K562 (cell line): ENCODE measurements at regions not wholly inside any gene's neighbourhood (a gene's known extent, or its start where the extent isn't known, plus 50 kb on each side); places are given as distances from the start of the nearest gene placed in this dataset.

Experiments used
- CEBPG ChIP-seq, 3 experiments: fragments of 200-800 bp in 1 of 3; sonication (Bioruptor generic) in 1 of 3; sonication (generic) in 1 of 3; formaldehyde crosslinking in 1 of 3; IDR thresholded peaks in 2 of 3; conservative IDR thresholded peaks in 1 of 3; 2 replicates each; pipeline versions ENCODE4 v1.6.1 to v1.8.0; 2016 to 2022; ENCODE audit warnings: missing compliant biosample characterization in 2 of 3, missing genetic modification characterization in 2 of 3, mild to moderate bottlenecking in 1 of 3, missing genetic modification reagents in 1 of 3
- DLX4 ChIP-seq: fragments of 250-450 bp; sonication (Bioruptor Pico); IDR thresholded peaks from 2 replicates; pipeline ENCODE4 v1.6.1; 2021; ENCODE audit warnings: mild to moderate bottlenecking
- FOSL1 ChIP-seq: fragments of 200-800 bp; sonication (Bioruptor generic); conservative IDR thresholded peaks from 2 replicates; pipeline ENCODE4 v1.6.1; 2016; ENCODE audit warnings: missing genetic modification characterization, missing compliant biosample characterization
- GABPA ChIP-seq: fragments of 200-800 bp; sonication (Bioruptor generic); conservative IDR thresholded peaks from 2 replicates; pipeline ENCODE4 v1.6.1; 2016; ENCODE audit warnings: low read depth, missing genetic modification characterization, missing compliant biosample characterization
- GTF2E2 ChIP-seq: fragments of 200-800 bp; sonication (Bioruptor generic); IDR thresholded peaks from 2 replicates; pipeline ENCODE4 v1.6.1; 2016; ENCODE audit warnings: missing genetic modification characterization, missing compliant biosample characterization
- HBP1 ChIP-seq: fragments of 450-650 bp; formaldehyde crosslinking; IDR thresholded peaks from 2 replicates; pipeline ENCODE4 v1.4.0; 2022; ENCODE audit warnings: missing genetic modification characterization
- KLF6 ChIP-seq: fragments of 250-450 bp; sonication (Bioruptor Pico); IDR thresholded peaks from 2 replicates; pipeline ENCODE4 v1.4.0; 2020; ENCODE audit warnings: mild to moderate bottlenecking, moderate library complexity, borderline replicate concordance
- MBD2 ChIP-seq: sonication (generic); IDR thresholded peaks from 2 replicates; pipeline ENCODE4 v1.6.1; 2016; ENCODE audit warnings: low read depth, borderline replicate concordance
- MYNN ChIP-seq, 2 experiments: sonication (generic); formaldehyde crosslinking in 1 of 2; IDR thresholded peaks; 2 replicates each; pipeline versions ENCODE4 v1.5.0 to v1.6.1; 2016 to 2020; ENCODE audit warnings: antibody characterized with exemption in 1 of 2, missing genetic modification reagents in 1 of 2
- NFATC3 ChIP-seq: fragments of 450-650 bp; IDR thresholded peaks from 2 replicates; pipeline ENCODE4 v1.6.1; 2017; ENCODE audit warnings: mild to moderate bottlenecking
- NFRKB ChIP-seq: fragments of 450-650 bp; IDR thresholded peaks from 2 replicates; pipeline ENCODE4 v1.6.1; 2016; ENCODE audit warnings: low read depth
- NR2C2 ChIP-seq, 2 experiments: fragments of 200-800 bp in 1 of 2; sonication (Bioruptor generic) in 1 of 2; sonication (generic) in 1 of 2; formaldehyde crosslinking in 1 of 2; IDR thresholded peaks; 2 replicates each; pipeline versions ENCODE4 v1.6.1 to v1.8.0; 2016 to 2022; ENCODE audit warnings: mild to moderate bottlenecking in 1 of 2, missing compliant biosample characterization in 1 of 2, missing genetic modification characterization in 1 of 2, missing genetic modification reagents in 1 of 2
- RBM39 ChIP-seq: fragments of 200-400 bp; formaldehyde crosslinking; optimal IDR thresholded peaks from 2 replicates; pipeline ENCODE3; 2018; ENCODE audit warnings: low read depth, low read length
- VEZF1 ChIP-seq: fragments of 200-800 bp; sonication (Bioruptor generic); IDR thresholded peaks from 2 replicates; pipeline ENCODE4 v1.6.1; 2017; ENCODE audit warnings: missing genetic modification characterization, missing compliant biosample characterization
- XRCC3 ChIP-seq: fragments of 450-650 bp; IDR thresholded peaks from 2 replicates; pipeline ENCODE4 v1.6.1; 2017; ENCODE audit warnings: mild to moderate bottlenecking, moderate library complexity
- ZKSCAN3 ChIP-seq: fragments of 250-450 bp; sonication (Bioruptor Pico); IDR thresholded peaks from 2 replicates; pipeline ENCODE4 v1.4.0; 2020
- ZNF253 ChIP-seq: fragments of 250-450 bp; sonication (Bioruptor Pico); conservative IDR thresholded peaks from 2 replicates; pipeline ENCODE4 v1.6.1; 2021; ENCODE audit warnings: mild to moderate bottlenecking
- ZNF347 ChIP-seq: fragments of 450-650 bp; formaldehyde crosslinking; IDR thresholded peaks from 2 replicates; pipeline ENCODE4 v1.4.0; 2020; ENCODE audit warnings: low read depth, mild to moderate bottlenecking, moderate library complexity
- ZNF507 ChIP-seq: conservative IDR thresholded peaks from 2 replicates; pipeline ENCODE4 v1.6.1; 2017; ENCODE audit warnings: missing genetic modification characterization, missing compliant biosample characterization
- ZNF583 ChIP-seq: fragments of 250-450 bp; sonication (Bioruptor Pico); IDR thresholded peaks from 2 replicates; pipeline ENCODE4 v1.4.0; 2020
- ZNF707 ChIP-seq: fragments of 250-450 bp; sonication (Bioruptor Pico); conservative IDR thresholded peaks from 2 replicates; pipeline ENCODE4 v1.8.0; 2022; ENCODE audit warnings: inconsistent platforms, mild to moderate bottlenecking, moderate library complexity
- ZNF740 ChIP-seq, 3 experiments: fragments of 200-800 bp in 1 of 3; sonication (Bioruptor generic) in 1 of 3; sonication (generic) in 1 of 3; formaldehyde crosslinking in 1 of 3; IDR thresholded peaks; 2 replicates each; pipeline versions ENCODE4 v1.6.1 to v1.8.0; 2016 to 2022; ENCODE audit warnings: mild to moderate bottlenecking in 2 of 3, missing compliant biosample characterization in 2 of 3, missing genetic modification characterization in 2 of 3, missing genetic modification reagents in 1 of 3

GRCh38 chr16:79870016-79870886 is 269.7 kb upstream of the MAF start (continued):
- TF ChIP-seq HBP1 = peak; percentile 59; the same call in 1 of the 2 replicates
- 0 out of 2 replicates have a peak, but pooled peaks have one; percentile 5 for TF ChIP-seq MYNN (IDR thresholded peaks at IDR 0.05)
- TF ChIP-seq MYNN (CRISPR knock-in tag; IDR thresholded peaks at IDR 0.05) = no peak
- 0 out of 2 replicates have a peak, but pooled peaks have one; percentile 52 for TF ChIP-seq ZNF253 (CRISPR knock-in tag)
- no peak for TF ChIP-seq ZNF347 (CRISPR knock-in tag)
- TF ChIP-seq ZNF707 (CRISPR knock-in tag) = no peak
- TF ChIP-seq ZNF583 (CRISPR knock-in tag) = peak; percentile 23; the same call in 1 of the 2 replicates
- 0 out of 2 replicates have a peak, but pooled peaks have one; percentile 2 for TF ChIP-seq NFATC3
- peak; percentile 67; the same call in 1 of the 2 replicates for TF ChIP-seq GTF2E2
- TF ChIP-seq FOSL1 (tag) = 0 out of 2 replicates have a peak, but pooled peaks have one; percentile 21
- TF ChIP-seq ZNF740 (CRISPR knock-in tag; IDR thresholded peaks at IDR 0.05) = no peak
- 0 out of 4 replicates have a peak, but pooled peaks of 1 of the 2 experiments have one; percentile 27 for TF ChIP-seq ZNF740 (tag; IDR thresholded peaks at IDR 0.05)
- TF ChIP-seq XRCC3 = no peak
- no peak for TF ChIP-seq RBM39
- TF ChIP-seq CEBPG (CRISPR knock-in tag; IDR thresholded peaks at IDR 0.05) = no peak
- TF ChIP-seq CEBPG (tag; conservative IDR thresholded peaks at IDR 0.05 in 1 of 2, IDR thresholded peaks at IDR 0.05 in 1 of 2) = peak in 1 of 2 experiments; percentile 54; a peak in 2 of 4 replicates
- TF ChIP-seq ZNF507 = no peak
- TF ChIP-seq GABPA (tag) = peak; percentile 68
- TF ChIP-seq KLF6 (CRISPR knock-in tag) = no peak
- peak; percentile 72; the same call in 1 of the 2 replicates for TF ChIP-seq NFRKB
- TF ChIP-seq NR2C2 (CRISPR knock-in tag; IDR thresholded peaks at IDR 0.05) = no peak
- peak; percentile 74 for TF ChIP-seq NR2C2 (tag; IDR thresholded peaks at IDR 0.05)
- TF ChIP-seq ZKSCAN3 (CRISPR knock-in tag) = 0 out of 2 replicates have a peak, but pooled peaks have one; percentile 17
- 0 out of 2 replicates have a peak, but pooled peaks have one; percentile 8 for TF ChIP-seq MBD2
- TF ChIP-seq DLX4 (CRISPR knock-in tag) = no peak
- peak; percentile 10; the same call in 1 of the 2 replicates for TF ChIP-seq VEZF1 (CRISPR knock-in tag)
